NCI-H526 treated with DMSO at 0.1 percent for 48 hours (cell line): ENCODE measurements at regions not wholly inside any gene's neighbourhood (a gene's known extent, or its start where the extent isn't known, plus 50 kb on each side); places are given as distances from the start of the nearest gene placed in this dataset.
"Not testable (repeated sequence)": the region's sequence is repeated elsewhere in the genome, so short reads cannot be mapped to it uniquely, and the experiment has no call there.

Source experiments
- DNase-seq: peaks from one replicate; lab custom pipeline; 2025; lab: John Stamatoyannopoulos, UW

DNA sequence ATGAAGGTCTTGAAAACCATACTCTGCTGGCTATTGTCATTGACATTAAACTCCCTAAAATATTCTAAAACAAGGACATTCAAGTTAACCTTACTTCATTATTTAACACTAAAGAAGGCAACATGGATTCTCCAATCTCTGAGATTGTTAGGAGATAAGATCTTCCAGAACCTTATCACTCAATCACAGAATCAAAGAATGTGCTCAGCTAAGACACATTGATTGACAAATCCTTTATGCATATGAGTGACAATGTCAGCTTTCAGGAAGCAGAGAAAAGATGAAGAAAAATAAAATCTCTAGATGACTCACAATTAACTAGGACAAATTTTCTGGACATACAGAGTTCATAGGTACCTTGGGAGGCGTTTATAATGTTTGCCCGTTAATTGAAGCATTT, 787.2 kb downstream of the TSN start:
- no peak for DNase-seq

DNA sequence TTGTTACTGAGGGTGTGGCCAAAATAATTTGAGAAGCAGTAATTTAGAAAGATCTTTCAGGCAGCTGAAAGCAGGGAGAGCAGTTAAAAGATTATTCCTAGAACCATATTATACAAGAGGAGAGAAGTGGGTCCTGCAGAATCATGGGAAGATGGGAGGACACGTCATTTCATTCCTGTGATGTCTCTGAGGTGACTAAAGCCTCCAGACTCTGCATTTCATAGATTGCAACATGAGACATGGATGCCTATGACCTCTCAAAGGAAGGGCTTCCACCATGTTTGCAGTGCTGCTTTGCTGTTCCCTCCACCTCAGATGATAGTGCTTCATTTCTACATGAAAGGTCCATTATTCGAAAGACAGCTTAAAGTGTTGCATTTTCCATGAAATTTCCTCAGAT, 788.4 kb downstream of the TSN start:
- no peak for DNase-seq

DNA sequence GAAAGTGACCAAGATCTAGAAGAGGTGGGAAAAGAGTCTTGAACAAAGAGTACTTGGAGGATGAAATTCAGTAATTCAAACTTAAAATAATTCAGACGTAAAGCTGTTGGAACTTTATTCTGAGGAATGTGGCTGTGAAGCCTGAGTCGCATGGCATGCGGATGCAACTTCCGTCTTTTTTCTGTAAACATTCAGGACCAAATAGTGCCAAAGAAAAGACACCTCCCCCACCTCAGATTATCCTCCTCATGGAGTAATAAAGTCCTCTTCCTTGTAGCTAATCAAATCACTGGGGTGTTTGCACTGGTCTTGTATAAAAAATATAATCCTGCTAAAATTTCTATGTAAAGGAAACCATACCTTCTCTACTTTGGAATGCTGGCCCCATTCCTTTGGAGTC, 790.4 kb downstream of the TSN start:
- DNase-seq, result no peak

DNA sequence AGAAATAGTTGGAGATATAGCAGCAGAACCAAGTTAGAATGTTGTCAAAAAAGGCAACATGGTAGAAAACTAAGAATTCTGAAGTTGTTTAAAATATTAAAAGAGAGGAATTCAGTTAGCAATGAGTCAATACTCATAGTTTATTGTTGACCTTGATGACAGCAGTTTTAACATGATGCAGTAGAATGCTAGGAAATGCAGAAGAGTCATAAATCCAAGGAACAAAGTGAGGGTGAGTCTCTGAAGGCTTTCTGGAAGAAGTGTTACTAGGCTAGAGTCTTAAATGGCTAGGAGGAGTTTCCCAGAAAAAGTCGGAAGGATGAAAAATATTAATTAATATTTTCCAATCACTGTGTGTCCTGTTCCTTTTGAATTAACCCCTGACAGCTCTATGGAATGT, 807.3 kb downstream of the TSN start:
- DNase-seq, result no peak

DNA sequence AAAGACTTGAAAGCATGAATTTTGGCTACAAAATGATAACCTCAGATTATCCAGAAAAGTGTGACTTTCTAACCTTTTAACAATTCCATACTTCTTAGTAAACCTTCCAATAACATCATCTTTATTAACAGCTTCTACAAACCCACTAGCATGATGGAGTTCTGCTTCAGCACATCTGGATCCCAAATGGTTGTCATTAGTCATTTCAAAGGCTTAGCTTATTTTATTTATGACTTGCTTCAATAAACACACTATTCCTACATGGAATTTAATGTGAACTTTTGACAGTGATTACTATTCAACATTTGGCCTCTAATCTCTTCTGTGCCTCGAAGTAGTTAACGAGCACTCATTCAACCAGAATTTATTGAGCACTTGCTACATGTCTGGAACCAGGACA, 808.3 kb downstream of the TSN start:
- DNase-seq, result no peak

DNA sequence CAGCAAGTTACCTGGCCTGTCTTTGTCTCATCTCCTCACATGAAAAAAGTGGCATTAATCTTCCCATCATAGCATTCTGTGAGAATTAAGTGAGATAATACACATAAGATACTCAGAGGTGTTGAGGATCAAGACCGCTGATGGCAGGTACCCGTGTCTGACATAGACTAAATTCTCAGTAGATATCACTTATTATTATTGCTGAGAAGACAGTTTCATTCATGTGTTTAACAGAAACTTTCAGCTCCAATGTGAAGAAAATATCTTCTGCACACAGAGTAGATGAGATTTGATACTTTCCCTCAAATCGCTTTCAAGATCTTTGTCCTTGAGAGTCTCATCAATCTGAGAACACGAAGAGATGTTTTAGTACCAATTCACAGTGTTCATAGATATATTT, 809.4 kb downstream of the TSN start:
- no peak for DNase-seq

DNA sequence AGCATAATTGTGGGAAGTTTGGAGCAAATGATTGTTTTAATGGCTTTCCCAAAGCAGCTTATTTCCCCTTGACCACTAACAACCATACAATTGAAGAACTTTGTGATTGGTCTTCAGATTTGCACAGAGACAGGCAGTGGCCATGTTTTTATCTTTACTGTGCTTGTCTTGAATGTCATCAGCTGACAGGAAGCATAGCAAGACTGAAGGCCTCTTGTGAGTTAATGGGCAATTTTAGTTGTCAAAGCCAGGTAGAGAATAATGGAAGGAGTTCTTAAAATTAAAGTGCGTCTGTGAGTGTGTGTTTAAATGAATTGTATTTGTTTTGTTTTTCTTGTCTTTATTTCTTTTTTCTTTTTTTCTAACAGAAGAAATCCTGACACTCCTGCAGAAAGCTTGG, 809.9 kb downstream of the TSN start:
- no peak for DNase-seq

DNA sequence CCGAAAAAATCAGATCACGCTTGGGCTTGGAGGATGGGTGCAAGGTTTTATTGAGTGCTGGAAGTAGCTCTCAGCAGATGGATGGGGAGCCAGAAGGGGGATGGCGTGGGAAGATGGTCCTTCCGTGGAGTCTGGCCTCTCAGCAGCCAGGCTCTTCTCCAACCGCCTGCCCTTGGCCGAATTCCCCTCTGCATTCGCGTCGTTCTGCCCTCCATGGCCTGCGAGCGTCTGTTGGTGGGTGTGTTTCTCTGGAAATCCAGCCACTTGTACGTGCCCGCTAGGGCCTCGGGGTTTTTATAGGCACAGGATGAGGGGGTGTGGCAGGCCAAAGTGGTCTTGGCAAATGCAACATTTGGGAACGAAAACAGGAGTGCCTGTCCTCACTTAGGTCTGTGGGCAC, 815.2 kb downstream of the TSN start:
- DNase-seq, result no peak

DNA sequence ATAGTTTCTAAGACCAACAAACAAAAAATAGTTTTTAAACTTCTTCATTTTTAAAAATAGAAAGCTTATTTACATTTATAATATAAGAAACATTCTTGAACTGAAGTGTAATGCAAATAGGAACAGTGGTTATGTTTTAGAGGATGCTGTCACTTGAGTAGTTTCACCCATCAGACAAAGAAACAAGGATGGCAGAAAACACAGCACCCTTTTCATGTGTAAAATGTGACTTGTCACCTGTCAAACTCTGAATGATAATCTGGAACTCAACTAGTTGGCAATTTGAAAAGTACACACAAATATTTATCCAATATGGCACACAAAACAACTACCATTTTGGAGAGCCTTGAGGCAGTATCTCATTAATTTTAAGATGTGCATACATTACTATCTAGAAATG, 816.0 kb downstream of the TSN start:
- not testable (repeated sequence) for DNase-seq

DNA sequence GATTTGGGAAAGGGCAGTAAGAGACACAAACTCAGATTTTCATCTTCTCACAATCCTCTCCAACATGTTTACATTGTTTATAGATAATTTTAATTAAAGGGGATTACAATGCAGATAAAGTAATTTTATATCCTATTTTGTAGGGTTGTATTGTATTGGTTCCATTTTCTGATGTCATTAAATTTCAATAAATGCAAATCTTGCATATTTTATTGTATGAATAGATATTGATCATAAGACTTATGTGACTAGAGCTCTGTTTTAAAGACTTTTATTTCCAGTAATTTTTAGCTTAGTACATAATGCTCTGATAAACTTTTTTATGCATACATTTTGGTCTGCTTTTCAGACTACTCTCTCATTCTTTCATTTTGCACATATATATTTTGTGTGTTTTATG, 819.6 kb downstream of the TSN start:
- DNase-seq, result no peak

DNA sequence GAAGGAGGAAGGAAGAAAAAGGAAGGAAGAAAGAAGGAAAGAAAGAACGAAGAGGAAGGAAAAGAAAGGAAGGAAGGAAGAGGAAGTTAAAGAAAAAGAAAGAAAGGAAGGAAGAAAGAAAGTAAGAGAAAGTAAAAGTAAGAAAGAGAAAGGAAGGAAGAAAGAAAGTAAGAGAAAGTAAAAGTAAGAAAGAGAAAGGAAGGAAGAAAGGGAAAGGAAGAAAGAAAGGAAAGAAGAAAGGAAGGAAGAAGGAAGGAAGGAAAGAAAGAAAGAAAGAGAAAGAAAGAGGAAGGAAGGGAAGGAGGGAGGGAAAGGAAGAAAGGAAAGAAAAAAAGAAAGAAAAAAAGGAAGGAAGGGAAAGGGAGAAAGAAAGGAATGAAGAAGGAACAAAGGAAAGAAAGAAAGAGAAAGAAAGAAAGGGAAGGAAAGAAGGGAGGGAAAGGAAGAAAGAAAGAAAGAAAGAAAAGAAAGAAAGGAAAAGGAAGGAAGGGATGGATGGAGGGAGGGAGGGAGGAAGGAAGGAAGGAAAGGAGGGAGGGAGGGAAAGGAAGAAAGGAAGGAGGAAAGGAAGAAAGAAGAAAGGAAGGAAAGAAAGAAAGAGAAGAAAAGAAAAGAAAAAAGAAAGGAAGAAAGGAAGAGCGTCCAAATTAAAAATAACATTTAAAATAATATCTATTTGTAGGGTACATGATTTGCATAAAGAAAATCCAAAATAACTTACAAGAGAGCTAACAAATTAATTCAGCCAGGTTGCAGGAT, 827.9 kb downstream of the TSN start:
- DNase-seq, result no peak

DNA sequence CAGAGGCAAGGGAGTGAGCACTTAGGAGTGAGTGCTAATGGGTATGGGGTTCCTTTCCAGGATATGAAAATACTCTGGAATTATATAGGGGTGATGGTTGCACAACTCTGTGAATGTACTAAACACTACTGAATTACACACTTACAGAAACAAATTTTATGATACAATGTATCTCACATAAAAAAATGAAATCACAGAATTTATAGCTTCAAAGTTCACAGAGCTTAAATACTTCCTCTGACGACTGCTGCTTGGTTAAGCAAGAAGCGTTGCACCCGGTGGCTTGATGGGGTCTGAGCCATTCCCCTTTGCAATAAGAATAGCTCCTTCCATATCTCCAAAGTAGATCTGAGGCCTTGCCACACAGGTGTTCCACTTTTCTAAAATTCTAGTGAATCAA, 835.1 kb downstream of the TSN start:
- DNase-seq, result no peak

DNA sequence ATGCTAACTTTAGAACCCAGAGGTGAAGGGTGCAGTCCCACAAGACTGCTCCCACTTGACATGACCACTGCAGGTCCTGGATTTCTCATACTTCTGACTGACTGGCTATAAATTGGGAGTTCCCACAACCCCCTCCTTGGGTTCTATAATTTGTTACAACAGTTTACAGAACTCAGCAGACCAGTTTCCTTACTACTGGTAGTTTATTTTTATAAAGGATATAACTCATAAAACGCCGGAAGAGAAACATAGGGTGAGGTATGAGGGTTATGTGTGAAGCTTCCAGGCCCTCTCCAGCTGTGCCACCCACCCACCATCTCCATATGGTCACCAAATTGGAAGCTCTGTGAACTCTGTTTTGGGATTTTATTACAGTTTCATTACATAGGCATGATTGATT, 839.6 kb downstream of the TSN start:
- DNase-seq, result no peak

DNA sequence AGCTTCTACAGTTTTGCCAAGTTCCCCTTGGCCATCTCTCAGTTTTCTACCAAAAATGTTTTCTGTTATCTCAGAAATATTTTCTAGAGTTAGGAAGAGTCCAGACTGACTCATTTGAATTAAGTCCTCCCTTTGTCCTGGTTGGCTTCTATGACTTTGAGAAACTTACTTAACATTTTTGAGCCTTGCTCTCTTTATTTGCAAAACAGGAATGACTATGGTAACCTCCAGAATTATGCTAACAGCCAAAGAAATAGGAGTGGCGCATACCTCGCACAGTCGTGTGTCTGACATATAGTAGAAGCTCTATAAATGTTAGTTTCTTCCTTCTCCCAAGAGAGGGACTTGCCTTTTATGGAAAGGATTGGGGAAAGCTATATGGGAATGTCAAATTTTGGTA, 841.1 kb downstream of the TSN start:
- no peak for DNase-seq

DNA sequence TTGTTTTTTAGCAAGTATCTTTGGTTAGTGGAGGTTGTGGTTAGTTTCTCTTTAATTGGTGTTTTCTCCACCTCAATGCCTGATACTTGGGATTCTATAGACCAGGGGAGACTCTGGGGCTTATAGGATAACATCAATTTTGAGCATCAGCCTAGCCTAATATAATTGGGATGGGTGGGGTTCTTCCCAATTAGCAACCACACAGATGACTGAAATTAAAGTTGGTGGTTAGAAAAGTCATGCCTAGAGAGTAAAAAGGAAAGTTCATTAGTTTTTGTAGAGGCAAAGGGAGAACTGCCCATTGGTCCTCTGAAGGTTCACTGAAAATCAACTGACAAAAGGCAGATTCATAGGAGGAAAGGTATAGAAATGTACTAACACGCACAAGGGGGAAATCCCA, 843.3 kb downstream of the TSN start:
- no peak for DNase-seq

DNA sequence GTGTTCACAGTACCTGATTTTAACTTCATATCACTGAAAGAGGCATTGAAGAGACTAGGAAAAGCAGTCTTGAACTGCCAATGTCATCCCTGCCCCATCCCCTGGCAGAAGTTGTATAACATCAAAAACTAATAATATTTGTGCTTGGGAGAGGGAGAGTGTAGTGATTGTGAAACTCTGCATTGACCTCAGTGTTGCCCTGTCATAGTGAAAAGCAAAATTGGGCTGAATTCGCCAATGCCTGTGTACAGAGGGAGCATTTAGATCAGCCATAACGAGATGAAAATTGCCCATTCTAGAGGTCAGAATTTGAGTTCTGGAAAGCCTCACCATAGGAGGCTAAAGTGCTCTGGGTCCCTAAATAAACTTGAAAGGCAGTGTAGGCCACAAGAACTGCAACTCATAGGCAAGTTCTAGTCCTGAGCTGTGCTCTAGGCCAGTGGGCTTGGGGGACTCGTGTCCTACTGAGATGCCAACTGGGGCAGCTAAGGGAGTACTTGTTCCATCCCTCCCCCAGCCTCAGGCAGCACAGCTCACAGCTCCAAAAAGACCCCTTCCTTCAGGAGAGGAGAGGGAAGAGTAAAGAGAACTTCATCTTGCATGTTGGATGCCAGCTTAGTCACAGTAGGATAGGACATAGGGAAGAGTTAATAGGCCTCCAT, 855.6 kb downstream of the TSN start:
- DNase-seq, result no peak

DNA sequence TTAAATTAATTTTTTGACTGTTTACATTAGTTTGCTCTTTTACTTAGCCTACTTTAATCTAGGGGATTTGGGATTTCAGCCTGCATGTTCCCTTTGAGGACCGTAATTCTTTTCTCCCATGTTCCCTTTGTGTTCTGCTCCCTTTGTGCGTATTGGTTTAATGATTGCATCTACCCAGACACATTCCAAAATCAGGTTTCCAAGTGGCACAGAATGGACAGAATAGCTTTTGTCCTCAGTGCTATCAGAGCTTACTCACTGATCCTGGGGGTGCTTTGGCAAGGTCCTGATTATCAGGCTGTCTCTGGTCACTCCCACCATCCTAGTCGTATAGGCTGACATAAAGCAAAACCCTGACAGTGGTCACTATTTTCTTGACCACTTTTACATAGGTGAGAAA, 867.5 kb downstream of the TSN start:
- no peak for DNase-seq

DNA sequence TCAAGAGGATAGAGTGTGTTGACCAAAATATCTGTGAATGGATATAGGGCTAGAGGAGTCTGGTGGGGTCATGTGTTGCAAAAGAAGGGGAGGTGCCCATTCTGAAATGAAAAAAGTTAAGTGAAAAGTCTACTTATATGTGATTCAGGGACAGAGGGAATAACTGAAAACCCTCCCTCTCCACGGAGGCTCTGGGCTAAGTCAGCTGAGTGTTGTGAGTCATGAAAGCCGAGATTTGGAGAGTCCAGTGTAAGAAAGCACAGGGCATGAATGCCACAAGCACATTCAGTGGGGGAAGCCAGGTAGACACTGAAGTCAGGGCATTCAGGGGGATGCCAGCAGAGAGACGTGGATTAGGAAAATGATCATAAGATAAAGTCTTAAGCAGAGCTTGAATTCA, 871.9 kb downstream of the TSN start:
- DNase-seq, result no peak

DNA sequence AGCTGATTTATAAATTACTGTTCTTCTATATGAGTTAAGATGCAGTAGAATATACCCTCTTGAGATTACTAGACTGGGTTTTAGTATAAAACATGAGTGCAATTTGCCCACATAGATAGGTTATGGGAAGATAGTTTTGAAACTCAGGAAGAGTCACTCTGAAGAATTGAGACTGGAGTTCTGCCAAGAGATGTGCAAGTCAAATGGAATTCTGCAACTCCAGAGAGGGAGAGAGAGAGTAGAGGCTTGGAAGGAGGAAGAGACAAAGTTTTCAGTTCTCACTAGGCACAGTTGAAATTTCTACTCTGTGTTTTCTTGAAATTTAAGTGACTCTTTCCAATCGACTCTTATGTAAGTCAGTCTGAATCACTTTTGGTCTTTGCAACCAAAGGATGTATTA, 878.8 kb downstream of the TSN start:
- DNase-seq, result no peak

DNA sequence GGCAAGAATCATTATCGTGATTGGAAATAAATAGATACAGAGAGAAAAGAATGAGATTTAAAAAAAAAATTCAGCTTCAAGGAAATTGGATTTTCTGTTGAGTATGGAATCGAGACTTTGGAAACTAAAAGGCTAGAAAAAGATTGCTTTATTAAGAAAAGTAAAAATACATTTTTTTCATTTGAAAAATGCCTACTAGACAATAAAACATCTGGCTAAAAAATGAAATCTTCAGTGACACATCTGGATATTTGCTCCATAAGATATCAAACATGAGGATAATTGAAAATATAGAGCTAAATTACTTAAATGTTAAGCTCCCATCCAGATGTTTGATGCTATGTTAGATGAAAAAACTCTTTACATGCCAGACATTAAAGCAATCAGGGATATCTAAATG, 879.5 kb downstream of the TSN start:
- DNase-seq, result no peak

DNA sequence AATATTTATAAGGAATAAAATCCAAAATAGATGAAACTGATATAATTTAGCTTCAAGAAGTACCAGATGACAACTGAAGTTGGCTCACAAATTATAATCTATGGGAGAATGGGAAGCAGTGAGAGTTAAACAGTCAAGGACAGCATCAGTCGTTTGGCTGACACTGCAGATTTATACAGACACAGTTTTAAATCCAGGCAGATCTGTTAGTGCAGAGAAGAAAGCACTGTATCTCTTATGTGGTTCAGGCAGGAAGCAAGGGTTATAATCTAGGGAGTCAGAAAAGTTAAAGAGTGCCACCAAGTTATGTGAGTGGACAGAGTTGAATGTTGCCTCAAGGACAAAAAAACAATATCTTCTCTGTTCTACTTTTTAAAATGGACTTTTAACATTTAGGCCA, 880.2 kb downstream of the TSN start:
- no peak for DNase-seq

DNA sequence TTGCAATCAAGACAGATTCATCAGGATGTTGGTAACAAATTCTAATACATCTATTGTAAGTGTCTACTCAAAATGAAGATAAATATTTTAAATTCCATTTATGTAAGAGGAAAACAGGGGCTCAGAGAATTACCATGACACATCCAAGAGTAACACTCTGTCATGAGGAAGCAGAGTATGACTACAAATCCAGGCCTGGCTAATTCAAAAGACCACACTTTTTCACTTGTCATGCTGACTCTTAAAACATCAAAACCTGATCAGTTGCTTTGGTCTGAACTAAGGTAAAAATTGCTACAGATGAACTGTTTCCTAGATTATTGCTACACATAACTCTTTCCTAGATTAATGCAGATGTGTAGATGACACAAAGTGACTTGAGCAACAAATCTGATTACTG, 880.6 kb downstream of the TSN start:
- no peak for DNase-seq

DNA sequence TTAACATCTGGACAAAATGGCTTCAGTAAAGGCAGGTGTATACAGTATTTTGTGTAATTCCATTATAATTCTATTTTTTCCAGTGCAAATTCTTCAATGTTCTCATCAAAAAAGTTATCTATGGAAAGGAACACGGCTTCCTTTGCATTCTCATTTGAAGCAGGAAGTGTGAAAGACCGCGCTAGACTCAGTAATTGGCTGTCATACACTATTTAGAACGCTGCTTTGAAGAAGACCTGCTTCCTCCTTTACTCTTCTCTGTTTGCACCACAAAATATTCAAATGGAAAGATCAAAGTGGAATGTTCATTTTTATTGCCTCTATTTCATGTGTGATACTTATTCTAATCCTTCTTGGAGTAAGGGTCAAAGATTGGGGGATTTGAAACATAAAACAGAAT, 883.7 kb downstream of the TSN start:
- no peak for DNase-seq

DNA sequence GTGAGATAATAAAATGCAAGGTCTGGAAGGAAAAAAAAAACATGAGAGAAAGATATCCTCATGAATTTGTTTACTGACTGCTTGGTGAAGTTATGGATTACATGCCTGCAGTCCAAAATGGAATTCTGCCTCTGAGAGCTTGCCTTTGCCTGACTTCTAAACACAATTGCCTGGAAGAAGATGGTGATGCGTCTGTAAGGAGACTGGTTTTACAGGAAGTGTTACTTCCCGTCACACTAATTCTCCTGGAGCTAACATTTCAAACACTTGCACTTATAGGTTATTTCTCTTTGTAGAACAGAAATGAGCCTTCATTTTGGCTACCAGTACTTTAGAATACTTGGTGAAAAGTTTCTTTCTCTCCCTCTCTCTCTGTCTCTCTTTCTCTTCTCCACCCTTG, 884.3 kb downstream of the TSN start:
- no peak for DNase-seq
